Tibial nerve (tissue), 4 donors: ENCODE measurements at regions not wholly inside any gene's neighbourhood (a gene's known extent, or its start where the extent isn't known, plus 50 kb on each side); places are given as distances from the start of the nearest gene placed in this dataset.

Experiments
- EP300 ChIP-seq, 2 donors: sonication (generic); formaldehyde crosslinking; IDR thresholded peaks; one replicate each; pipeline ENCODE4 v1.6.1; 2017; ENCODE audit warnings: antibody characterized with exemption in 2 of 2, mild to moderate bottlenecking in 1 of 2
- POLR2A ChIP-seq, 2 donors: fragments of 450-650 bp; IDR thresholded peaks; one replicate each; pipeline ENCODE4 v1.6.1; 2017; ENCODE audit warnings: antibody characterized with exemption in 2 of 2, mild to moderate bottlenecking in 2 of 2, moderate library complexity in 2 of 2
- TF ChIP-seq, protein P1 (sequence below), 5 experiments: fragments of 200-600 bp in 3 of 5; fragments of 450-650 bp in 2 of 5; sonication (generic) in 3 of 5; IDR thresholded peaks; one replicate each; pipeline ENCODE4 v1.5.1; 2016 to 2019; ENCODE audit warnings: antibody characterized with exemption in 5 of 5, mild to moderate bottlenecking in 3 of 5, moderate library complexity in 2 of 5

DNA sequence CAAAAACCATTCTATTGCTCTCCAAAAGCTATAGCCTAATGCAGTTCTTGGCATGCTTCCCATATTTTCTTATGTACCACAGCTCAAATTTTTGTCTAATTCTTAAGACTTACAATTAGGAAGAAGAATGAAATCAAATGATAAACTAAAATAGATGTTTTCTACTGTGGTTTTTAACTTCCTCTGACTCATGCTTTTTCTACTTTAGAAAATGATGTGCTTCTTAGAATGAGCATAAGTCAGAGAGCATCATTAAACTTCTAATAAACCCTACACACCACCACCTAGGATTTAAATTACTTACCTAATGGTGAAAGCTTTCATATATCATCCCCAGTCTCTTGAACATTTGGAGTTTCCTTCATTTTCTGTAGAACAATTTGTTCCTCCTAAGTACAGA is 217.0 kb upstream of the NDST3 start:
- TF ChIP-seq, protein P1, sequence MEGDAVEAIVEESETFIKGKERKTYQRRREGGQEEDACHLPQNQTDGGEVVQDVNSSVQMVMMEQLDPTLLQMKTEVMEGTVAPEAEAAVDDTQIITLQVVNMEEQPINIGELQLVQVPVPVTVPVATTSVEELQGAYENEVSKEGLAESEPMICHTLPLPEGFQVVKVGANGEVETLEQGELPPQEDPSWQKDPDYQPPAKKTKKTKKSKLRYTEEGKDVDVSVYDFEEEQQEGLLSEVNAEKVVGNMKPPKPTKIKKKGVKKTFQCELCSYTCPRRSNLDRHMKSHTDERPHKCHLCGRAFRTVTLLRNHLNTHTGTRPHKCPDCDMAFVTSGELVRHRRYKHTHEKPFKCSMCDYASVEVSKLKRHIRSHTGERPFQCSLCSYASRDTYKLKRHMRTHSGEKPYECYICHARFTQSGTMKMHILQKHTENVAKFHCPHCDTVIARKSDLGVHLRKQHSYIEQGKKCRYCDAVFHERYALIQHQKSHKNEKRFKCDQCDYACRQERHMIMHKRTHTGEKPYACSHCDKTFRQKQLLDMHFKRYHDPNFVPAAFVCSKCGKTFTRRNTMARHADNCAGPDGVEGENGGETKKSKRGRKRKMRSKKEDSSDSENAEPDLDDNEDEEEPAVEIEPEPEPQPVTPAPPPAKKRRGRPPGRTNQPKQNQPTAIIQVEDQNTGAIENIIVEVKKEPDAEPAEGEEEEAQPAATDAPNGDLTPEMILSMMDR (IDR thresholded peaks at IDR 0.05), result no peak
- TF ChIP-seq EP300 (IDR thresholded peaks at IDR 0.05), result no peak
- no peak for TF ChIP-seq POLR2A (IDR thresholded peaks at IDR 0.05)
